ENCODE measurements at regions not wholly inside any gene's neighbourhood (a gene's known extent, or its start where the extent isn't known, plus 50 kb on each side); places are given as distances from the start of the nearest gene placed in this dataset.

GRCh38 chr1:214846276-214846675 is 236.3 kb upstream of the KCNK2 start:
- no peak for TF ChIP-seq JUND (IDR thresholded peaks at IDR 0.05)
- no peak for TF ChIP-seq CHD2 (IDR thresholded peaks at IDR 0.05; ENCODE audit: low read length, partially characterized antibody)
- TF ChIP-seq CTCF (IDR thresholded peaks at IDR 0.05), result no peak
- TF ChIP-seq REST (IDR thresholded peaks at IDR 0.05; ENCODE audit: low read depth, low read length), result no peak
- TF ChIP-seq TAF1 (IDR thresholded peaks at IDR 0.05; ENCODE audit: borderline replicate concordance, low read depth, low read length), result no peak
- TF ChIP-seq GATA2 (CRISPR knock-in tag; IDR thresholded peaks at IDR 0.05), result no peak
- no peak for TF ChIP-seq POLR2AphosphoS5 (IDR thresholded peaks at IDR 0.05; ENCODE audit: low read depth, low read length)
- no peak for TF ChIP-seq TEAD4 (IDR thresholded peaks at IDR 0.05; ENCODE audit: borderline replicate concordance, insufficient read depth)
- TF ChIP-seq NFIC (IDR thresholded peaks at IDR 0.05; ENCODE audit: borderline replicate concordance), result no peak
- no peak for TF ChIP-seq MAX (IDR thresholded peaks at IDR 0.05; ENCODE audit: low read depth)
- TF ChIP-seq YY1 (IDR thresholded peaks at IDR 0.05; ENCODE audit: low read depth), result no peak
- TF ChIP-seq EZH2phosphoT487 (IDR thresholded peaks at IDR 0.05; ENCODE audit: borderline replicate concordance, low read depth), result no peak
- no peak for TF ChIP-seq EP300 (IDR thresholded peaks at IDR 0.05; ENCODE audit: borderline replicate concordance in 1 of 2, low read depth in 1 of 2, low read length in 1 of 2)

Data from SK-N-SH (cell line).